ENCODE measurements at regions not wholly inside any gene's neighbourhood (a gene's known extent, or its start where the extent isn't known, plus 50 kb on each side); places are given as distances from the start of the nearest gene placed in this dataset.

DNA sequence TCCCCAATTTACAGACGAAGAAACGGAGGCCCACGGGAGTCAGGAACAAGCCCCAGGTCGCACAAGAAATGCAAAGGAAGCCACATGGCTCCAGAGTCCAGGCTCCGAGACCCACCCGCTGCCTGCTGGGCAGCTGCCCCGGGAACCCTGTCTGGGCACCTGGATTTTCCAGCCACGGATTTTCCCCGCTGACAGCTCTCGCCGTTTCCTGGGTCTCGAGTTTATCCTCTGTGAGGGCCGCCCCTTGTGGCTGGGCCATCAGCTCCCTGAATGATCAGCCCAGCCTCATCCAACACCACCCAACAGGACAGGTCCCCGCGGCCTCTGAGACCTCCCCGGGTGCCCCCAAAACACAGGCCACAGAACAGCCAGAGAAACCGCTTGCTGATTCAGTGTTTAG is 189.7 kb downstream of the BRD1 start:
- DNase-seq: no peak

DNA sequence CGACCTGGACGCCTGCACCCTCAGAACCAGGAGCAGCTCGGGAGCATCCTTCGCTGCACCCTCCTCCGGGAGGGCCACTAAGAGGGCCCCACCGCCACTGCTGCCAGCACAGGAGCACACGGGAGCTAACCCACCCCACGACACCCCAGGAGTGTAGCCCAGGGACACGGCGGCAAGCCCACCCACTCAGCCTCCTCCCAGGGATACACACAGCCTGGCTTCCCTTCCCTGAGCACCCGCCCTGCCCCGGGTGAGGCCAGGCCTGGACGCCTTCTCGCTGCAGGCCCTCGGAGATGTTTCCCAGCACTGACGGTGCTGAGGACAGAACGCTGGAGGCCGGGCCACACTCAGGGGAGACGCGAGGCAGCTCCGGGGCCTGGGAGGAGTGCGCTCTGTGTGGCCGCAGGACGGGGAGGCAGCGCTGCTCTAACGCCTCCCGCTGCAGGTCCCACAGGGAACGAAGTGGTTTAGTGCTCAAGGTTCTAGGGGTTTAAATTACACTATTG is 190.4 kb downstream of the BRD1 start:
- DNase-seq: no peak

GRCh38 chr22:49636649-49637048 is 191.0 kb downstream of the BRD1 start:
- DNase-seq: no peak

- no peak for DNase-seq
Observed at GRCh38 chr22:49636214-49636613, 191.5 kb downstream of the BRD1 start.

DNA sequence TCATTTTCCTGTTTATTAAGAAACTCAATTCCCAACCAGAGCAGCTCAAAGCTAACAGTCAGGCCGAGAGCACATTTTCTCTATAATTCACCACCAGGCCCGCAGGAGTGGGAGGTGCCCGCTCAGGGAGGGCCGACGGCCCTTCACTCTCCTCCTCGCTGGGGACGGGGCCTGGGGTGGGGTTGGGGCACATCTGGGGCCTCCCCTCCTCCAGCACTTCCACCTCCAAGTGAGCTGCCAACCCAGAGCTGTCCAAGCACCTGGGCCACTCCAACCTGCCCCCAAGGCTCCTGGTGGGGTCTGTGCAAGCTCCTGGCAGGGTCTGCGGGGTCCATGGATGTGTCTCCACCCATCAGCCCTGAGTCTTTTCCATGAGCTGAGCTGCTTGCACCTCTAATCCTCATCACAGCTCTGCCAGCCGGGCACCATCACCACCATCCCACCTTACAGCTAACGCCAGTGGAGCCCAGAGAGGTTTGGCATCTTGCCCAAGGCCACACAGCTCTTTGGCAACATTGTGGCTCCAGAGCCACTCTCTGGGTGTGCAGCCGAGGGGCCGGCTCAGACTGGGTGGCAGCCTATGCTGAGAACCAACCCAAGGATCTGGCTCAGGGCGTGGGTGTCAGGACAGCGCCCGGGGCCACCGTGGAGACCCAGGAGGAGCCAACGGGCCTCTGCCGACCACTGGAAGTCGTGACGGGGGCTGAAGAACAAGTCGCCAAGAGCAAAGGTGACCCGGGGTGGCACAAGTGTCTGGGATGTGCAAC is 193.5 kb downstream of the BRD1 start:
- no peak for DNase-seq

DNA sequence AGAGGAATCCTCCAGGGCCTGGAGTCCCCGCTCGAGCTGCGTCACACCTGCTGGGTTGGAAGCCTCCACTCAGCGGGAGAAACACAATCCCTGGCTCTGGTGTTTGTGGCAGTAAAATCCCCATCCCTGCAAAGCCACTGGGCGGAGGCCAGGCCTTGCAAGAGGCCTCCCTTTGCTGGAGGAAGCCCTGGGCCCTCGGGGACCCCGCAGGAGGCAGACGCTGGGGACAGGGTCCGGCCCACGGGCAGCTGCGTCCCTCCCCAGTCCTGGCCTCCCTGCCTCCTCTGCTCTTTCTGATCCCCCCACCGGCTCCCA is 194.7 kb downstream of the BRD1 start:
- DNase-seq: no peak

DNA sequence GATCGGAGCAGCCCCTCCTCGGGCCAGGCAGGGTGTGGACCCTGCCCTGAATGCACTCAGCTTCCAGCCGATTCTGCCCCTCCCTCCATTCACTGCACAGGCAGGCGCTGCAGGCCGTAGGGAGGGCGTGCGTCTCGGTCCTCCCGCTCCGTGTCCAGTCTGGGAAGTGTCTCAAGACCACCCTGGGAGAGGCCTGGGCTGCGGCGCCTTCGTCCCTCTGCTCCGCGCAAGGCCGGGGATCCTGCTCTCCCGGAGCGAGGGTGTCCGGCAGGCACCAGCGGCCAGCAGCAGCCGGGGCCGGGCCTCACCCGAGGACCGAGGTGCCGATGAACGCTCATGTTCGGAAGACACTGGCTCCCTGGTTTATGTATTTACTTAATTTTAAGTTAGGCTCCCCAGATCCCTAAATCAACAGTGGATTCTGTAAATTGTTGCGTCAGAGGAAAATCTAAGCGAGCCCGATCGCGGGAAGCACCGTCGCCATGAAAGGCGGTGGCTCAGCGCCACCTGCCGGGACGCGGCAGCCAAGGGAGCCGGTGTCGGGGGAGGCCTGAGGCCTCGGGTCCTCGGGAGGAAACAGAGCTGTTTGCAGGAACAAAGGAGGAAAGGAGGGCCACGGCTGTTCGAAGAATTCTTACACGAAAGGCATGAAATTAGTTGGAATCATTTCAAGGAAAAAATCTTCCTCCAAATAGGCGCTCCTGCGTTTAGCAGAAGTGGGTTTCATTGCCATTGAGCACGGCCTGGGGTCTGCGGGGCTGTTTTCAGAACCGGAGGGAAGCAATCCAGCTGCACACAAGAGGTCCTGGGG is 195.3 kb downstream of the BRD1 start:
- DNase-seq: peak; percentile 2 to 57

GRCh38 chr22:49630448-49630946 is 197.2 kb downstream of the BRD1 start:
- no peak for DNase-seq

- no peak for DNase-seq
Observed at GRCh38 chr22:49629586-49630447, 197.9 kb downstream of the BRD1 start.

DNA sequence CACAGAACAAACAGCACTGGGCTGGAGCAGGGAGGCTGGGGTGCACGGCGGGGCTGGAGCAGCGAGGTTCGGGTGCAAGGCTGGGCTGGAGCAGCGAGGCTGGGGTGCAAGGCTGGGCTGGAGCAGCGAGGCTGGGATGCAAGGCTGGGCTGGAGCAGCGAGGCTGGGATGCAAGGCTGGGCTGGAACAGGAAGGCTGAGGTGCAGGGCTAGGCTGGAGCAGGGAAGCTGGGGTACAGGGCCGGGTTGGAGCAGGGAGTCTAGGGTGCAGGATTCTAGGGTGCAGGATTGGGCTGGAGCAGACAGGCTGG is 198.5 kb downstream of the BRD1 start:
- DNase-seq: no peak

- DNase-seq: no peak
Observed at GRCh38 chr22:49628391-49629260, 199.0 kb downstream of the BRD1 start.

DNA sequence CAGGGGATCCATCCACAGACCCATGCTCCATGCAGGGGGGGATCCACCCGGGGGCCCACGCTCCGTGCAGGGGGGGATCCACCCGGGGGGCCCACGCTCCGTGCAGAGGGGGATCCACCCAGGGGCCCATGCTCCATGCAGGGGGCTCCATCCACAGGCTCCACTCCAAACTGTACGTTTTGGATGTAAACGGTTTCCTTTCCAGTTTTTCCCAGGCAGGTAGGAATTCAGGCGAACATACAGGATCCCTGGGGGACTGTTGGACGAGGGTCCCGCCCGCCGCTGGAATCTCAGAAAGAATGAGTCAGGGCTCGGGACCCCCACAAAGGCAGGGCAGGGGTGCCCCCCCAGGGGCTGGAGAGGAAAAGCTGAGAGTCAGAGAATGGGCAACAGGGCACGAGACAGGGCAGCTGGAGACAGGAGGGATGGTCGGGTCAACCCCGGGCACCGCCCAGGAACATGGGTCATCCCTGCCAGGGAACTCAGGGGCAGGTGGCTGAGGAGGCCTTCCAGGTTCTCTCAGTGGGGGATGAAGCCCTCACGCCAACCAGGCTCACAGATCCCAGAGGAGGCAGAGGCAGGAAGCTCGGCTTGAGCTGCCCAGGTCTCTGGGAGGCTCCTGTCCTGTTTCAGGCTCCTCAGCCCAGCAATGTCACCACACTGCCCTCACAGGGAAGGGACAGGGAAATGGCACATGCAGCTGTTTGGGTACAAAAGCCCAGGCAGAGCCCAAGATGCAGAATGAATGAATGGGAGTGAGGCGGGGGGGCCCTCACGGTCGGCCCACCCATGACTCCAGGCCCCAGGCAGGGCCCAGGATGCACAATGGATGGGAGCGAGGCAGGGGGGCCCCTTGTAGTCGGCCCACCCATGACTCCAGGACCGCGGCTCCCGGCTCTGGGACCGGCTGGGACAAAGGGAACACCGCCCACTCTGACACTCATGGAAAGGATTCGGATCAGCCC is 200.2 kb downstream of the BRD1 start:
- no peak for DNase-seq

- DNase-seq: no peak
Observed at GRCh38 chr22:49626361-49627216, 201.1 kb downstream of the BRD1 start.

- no peak for DNase-seq
Observed at GRCh38 chr22:49624421-49625177, 203.1 kb downstream of the BRD1 start.

- no peak for DNase-seq
Observed at GRCh38 chr22:49623715-49624114, 204.0 kb downstream of the BRD1 start.

GRCh38 chr22:49623176-49623575 is 204.5 kb downstream of the BRD1 start:
- no peak for DNase-seq

DNA sequence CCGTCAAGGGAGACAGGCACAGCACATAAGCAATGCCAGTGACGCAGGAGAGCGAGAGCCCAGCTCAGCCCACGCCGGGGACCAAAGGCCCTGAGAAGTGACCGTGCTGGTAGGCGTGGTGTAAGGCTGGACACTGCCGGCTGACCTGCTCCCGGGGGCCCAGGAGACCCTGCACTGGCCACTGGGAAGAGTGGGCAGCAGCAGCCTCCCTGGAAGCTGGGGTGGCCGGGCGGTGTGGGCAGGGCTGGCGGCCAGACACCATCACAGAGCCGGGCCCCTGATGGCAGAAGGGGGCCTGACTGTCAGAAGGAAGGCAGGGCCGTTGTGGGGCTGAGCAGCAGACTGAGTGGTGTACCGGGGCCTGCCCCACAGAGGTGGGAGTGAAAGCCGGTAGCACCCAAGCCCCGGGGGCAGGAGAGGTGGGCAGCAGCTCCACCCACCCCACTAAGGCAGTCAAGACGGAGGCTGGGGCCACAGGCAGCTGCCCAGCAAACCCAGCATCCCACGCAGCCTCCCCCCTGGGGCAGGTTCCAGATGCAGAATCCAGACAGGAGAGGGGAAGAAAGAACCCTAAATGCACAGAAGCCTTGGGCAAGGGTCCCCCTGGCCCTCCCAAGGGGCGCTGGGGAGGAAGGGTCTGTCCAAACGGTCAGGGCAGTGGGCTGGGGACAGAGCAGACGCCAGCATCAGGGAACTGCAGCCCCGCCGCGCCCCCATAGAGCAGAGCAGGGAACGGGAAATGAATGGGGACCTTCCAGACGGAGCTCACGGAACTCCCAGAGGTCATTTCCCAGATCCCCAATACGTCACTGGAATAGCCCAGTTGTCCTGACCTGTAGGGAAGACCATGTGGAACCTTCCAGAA is 205.2 kb downstream of the BRD1 start:
- no peak for DNase-seq

DNA sequence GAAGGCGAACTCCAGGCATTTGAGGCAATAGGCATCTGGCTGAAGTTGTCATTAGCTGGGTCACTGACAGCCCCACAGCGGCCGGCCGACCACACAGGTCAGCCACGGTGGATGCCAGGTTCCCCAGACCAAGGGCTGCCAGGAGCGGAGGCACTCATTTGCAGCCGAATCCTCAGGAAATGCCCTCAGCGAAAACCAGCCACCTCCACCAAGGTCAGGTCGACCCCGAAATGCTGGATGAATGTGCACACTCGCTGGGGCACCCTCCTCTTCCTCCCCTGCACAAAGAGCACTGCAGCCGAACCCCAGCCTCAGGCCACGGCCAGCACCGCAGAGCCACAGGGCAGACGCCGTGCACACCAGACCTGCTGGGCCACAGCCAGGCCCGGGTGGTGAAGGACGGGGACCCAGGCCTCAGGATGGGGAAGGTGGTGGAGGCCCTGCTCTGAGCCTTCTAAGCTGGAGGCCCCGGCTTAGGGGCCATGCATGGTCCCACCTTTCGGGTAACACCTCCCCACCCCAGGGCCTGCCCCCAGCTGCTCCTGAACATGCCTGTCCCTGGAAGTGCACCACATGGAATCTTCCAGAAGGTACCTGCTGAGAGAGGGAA is 206.0 kb downstream of the BRD1 start:
- DNase-seq: no peak
